Putamen (tissue), 1 donor: ENCODE measurements at regions not wholly inside any gene's neighbourhood (a gene's known extent, or its start where the extent isn't known, plus 50 kb on each side); places are given as distances from the start of the nearest gene placed in this dataset.
"Not testable (repeated sequence)": the region's sequence is repeated elsewhere in the genome, so short reads cannot be mapped to it uniquely, and the experiment has no call there.

Source experiments
- DNase-seq: peaks from one replicate; pipeline ENCODE4 v3.0.0-alpha.2; 2016; ENCODE audit warnings: low spot score

- DNase-seq, result no peak
These were observed 659.2 kb upstream of the CHD1 start for GRCh38 chr5:99587983-99588382.

- no peak for DNase-seq
These were observed 658.1 kb upstream of the CHD1 start for GRCh38 chr5:99586878-99587277.

- not testable (repeated sequence) for DNase-seq
These were observed 652.4 kb upstream of the CHD1 start for GRCh38 chr5:99581204-99581603.

GRCh38 chr5:99562937-99563627 is 634.3 kb upstream of the CHD1 start:
- not testable (repeated sequence) for DNase-seq

- DNase-seq, result no peak
These were observed 624.5 kb upstream of the CHD1 start for GRCh38 chr5:99553211-99553810.

GRCh38 chr5:99544356-99544755 is 615.5 kb upstream of the CHD1 start:
- DNase-seq, result no peak

- no peak for DNase-seq
These were observed 615.0 kb upstream of the CHD1 start for GRCh38 chr5:99543841-99544240.

- not testable (repeated sequence) for DNase-seq
These were observed 605.4 kb upstream of the CHD1 start for GRCh38 chr5:99534241-99534640.

- not testable (repeated sequence) for DNase-seq
These were observed 592.9 kb upstream of the CHD1 start for GRCh38 chr5:99521666-99522065.

- DNase-seq, result not testable (repeated sequence)
These were observed 587.2 kb upstream of the CHD1 start for GRCh38 chr5:99515864-99516490.

- peak; percentile 40 for DNase-seq
These were observed 581.5 kb upstream of the CHD1 start for GRCh38 chr5:99510237-99510866.

- not testable (repeated sequence) for DNase-seq
These were observed 580.3 kb upstream of the CHD1 start for GRCh38 chr5:99509064-99509463.

GRCh38 chr5:99495456-99495855 is 566.6 kb upstream of the CHD1 start:
- DNase-seq, result not testable (repeated sequence)

- not testable (repeated sequence) for DNase-seq
These were observed 549.6 kb upstream of the CHD1 start for GRCh38 chr5:99478450-99478849.

GRCh38 chr5:99473328-99473727 is 544.5 kb upstream of the CHD1 start:
- DNase-seq, result not testable (repeated sequence)

GRCh38 chr5:99471726-99472125 is 542.9 kb upstream of the CHD1 start:
- DNase-seq, result not testable (repeated sequence)

GRCh38 chr5:99471178-99471577 is 542.4 kb upstream of the CHD1 start:
- DNase-seq, result not testable (repeated sequence)

- not testable (repeated sequence) for DNase-seq
These were observed 541.8 kb upstream of the CHD1 start for GRCh38 chr5:99470636-99471035.

GRCh38 chr5:99460701-99461100 is 531.9 kb upstream of the CHD1 start:
- DNase-seq, result no peak

GRCh38 chr5:99453196-99453595 is 524.4 kb upstream of the CHD1 start:
- DNase-seq, result no peak

GRCh38 chr5:99449786-99450185 is 521.0 kb upstream of the CHD1 start:
- DNase-seq, result no peak

GRCh38 chr5:99445805-99446204 is 517.0 kb upstream of the CHD1 start:
- DNase-seq, result no peak

GRCh38 chr5:99441235-99441634 is 512.4 kb upstream of the CHD1 start:
- no peak for DNase-seq
